ENCODE measurements at regions not wholly inside any gene's neighbourhood (a gene's known extent, or its start where the extent isn't known, plus 50 kb on each side); places are given as distances from the start of the nearest gene placed in this dataset.

DNA sequence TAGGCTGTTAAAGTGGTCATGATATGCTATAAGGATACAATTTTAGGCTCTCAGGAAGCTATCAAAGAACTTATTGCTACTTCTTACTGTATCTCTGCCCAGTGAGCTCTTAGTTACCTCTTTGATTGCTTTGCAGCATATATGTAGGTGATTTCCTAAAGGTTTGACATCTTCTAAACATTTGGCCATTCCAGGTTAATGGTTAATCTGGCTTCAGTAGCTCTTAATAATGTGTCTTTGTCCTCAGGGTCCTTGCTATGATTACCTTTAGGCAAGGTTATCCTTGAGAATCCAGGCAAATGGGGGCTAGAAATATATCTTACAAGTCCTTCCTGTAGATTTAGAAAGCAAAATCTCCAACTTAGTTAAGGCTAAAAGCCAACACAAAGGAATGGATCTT lies 575.4 kb downstream of the TFAP2B start:
- no peak for DNase-seq (ENCODE audit: low read depth in 2 of 2)

GRCh38 chr6:51396583-51396982 lies 577.9 kb downstream of the TFAP2B start:
- DNase-seq (ENCODE audit: low read depth in 2 of 2) = no peak

DNA sequence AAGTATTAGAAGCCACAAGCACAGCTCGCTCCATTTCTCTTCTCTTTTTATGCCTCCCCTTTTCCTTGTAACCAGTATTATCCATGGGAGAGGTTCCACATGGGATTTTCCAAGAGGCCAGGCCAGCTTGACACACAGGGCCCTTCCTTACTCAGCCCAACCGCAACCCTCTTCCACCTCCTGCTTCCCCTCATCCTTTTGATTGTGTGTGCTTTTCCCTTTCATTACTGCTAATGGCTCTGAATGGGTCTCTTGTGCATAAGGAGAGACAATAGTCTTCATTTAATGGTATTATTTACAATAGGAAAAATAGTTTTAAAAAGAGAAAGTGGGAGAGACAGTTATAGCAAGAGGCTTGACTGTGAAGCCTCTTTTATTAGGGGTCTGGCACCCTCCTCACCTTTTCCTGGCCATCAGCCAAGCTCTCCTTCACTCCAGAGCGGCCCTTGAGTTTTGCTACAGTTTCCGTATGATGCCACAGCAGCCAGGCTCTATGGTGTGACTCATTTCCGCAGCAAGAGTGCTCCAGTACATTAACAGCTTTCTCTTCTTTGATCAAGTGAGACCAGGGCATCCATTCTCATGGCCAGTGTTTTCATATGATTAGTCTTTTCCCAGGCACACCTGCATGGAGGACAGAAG lies 579.5 kb downstream of the TFAP2B start:
- DNase-seq (ENCODE audit: low read depth in 2 of 2) = no peak

- DNase-seq (ENCODE audit: low read depth in 2 of 2) = no peak
Measured at GRCh38 chr6:51398793-51399192, 580.1 kb downstream of the TFAP2B start.

GRCh38 chr6:51410453-51410852 lies 591.8 kb downstream of the TFAP2B start:
- no peak for DNase-seq (ENCODE audit: low read depth in 2 of 2)

DNA sequence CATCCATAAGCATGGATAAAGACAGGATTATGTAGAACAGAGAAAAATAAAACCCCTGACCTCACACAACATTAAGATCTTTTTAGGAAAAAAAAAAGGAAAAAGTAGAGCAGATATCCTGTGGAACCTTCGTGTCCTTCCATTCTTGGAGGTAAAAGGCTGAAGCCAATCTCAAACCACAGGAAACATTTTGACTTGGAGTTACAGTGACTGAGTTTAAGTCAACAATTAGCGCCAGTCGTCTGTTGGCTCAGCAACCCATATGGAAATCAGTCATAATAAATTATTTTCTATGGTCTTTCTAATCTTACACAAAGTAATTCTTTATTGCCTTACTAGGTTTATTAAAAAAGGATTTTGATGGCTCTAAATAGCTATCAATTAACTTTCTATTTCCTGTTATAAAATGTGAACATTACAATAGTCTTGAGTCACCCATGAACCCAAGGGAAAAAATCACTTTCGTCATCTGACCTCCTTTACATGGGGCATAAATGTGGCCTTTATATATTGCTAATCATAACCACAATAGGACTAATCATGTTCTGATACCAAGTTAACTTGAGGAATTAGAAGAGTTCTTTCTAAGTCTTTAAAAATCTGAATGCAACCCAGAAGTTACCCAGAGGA lies 592.9 kb downstream of the TFAP2B start:
- DNase-seq (ENCODE audit: low read depth in 2 of 2) = no peak

DNA sequence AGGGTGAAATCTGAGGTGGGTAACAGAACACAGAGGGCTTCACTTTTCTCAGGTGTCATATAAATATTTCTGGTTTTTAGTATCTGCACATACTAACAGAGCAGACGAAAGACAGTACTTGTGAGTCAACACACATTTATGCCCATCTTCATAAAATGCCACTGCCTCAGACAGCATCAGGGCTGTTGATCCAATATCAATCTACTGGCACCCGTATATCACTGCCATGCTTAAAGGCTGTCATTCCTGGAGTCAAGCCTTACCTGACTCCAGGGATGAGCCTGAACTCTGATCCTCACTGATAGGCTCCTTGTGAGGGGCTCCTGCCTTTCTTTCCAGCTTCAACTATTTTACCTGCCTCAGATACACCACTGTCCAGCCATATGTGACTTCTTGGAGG lies 595.7 kb downstream of the TFAP2B start:
- DNase-seq (ENCODE audit: low read depth in 2 of 2) = no peak

- DNase-seq (ENCODE audit: low read depth in 2 of 2) = no peak
Measured at GRCh38 chr6:51415501-51415900, 596.8 kb downstream of the TFAP2B start.

- DNase-seq (ENCODE audit: low read depth in 2 of 2) = no peak
Measured at GRCh38 chr6:51429017-51429712, 610.5 kb downstream of the TFAP2B start.

- no peak for DNase-seq (ENCODE audit: low read depth in 2 of 2)
Measured at GRCh38 chr6:51430589-51430988, 611.9 kb downstream of the TFAP2B start.

- no peak for DNase-seq (ENCODE audit: low read depth in 2 of 2)
Measured at GRCh38 chr6:51432481-51432880, 613.8 kb downstream of the TFAP2B start.

DNA sequence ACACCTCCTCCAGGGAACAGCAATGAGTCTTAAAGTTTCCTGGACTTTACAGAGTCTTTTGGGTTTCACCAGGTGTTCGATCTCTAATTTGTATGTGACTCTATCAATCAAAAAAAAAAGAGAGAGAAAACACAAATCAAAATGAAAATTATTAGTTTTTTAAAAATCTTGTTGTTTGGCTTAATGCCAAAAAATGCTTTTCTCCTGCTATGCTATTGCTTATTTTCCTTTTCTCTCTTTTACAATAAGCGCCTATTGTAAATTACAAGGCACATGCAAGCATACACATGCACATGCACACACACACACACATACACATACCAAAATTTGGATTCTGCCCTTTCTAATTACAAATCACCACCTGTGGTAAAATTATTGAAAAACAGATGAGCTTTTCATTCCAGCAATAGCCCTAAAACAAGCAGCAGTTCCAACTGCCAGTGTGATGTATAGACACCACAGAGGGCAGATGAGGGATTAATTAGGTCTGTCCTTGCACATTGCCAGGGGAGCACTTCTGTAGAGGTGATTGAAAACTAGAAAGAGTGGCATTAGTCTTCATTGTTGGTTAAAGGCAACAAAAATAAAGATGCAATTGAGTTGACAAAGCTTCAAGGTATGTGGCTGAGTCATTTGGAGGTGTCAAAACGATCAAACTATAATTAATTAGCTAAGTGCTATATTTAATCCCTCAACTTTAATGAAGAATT lies 631.7 kb downstream of the TFAP2B start:
- no peak for DNase-seq (ENCODE audit: low read depth in 2 of 2)

DNA sequence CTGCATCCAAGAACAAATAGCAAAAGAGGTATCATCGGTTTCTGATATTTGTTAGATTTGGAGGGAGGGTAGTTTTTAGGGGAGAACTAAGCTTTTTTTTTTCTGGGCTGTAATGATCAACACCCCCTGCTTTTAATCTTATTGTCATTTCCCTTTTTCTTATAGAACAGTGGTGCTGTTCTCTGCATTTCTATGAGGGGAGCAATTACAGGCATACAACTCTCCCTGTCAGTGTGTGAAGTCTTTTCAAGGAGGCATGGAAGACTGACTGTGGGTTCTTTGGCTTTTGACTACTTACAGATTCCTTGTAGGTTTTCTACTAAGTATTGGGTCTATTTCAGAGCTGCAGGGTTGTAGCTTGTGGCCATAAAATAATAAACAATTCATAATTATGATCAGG lies 632.3 kb downstream of the TFAP2B start:
- no peak for DNase-seq (ENCODE audit: low read depth in 2 of 2)

- DNase-seq (ENCODE audit: low read depth in 2 of 2) = no peak
Measured at GRCh38 chr6:51456282-51456681, 631.1 kb downstream of the PKHD1 start.

DNA sequence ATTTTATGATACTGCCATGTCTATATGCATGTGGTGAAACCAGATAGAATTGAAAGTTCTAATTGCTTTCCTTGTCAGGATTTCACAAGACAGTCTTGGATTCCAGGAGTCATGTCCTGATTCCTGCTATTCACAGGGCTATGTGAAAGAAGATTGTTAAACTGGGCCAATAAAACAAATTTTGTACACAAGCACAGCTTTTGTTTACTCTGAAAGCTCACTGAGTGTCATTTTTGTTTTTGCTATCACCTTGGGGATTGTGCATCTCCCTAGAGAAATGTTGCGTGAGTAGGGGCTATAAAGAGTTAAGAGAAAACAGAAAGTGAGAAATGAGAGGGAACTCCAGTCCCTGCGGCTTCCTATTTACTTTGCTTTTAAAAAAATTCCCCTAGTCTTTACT lies 627.5 kb downstream of the PKHD1 start:
- no peak for DNase-seq (ENCODE audit: low read depth in 2 of 2)

DNA sequence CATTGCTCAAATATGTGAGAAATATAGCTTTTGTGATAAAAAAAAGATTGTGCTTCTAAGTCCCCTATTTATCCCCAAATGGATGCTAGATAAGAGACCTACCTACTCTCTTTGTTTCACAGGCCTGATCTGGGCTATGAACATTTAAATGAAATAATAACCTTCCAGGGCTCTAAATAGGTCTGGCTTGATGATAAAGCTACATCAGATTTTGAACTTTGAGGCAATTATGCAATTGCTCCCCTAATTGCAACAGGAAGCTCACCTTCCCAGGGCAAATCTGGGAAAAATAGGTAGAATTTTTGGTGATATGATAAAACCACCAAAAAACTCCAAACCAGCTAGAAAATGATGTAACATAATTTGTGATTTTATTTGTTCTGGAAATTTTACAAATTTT lies 624.5 kb downstream of the PKHD1 start:
- DNase-seq (ENCODE audit: low read depth in 2 of 2) = no peak

DNA sequence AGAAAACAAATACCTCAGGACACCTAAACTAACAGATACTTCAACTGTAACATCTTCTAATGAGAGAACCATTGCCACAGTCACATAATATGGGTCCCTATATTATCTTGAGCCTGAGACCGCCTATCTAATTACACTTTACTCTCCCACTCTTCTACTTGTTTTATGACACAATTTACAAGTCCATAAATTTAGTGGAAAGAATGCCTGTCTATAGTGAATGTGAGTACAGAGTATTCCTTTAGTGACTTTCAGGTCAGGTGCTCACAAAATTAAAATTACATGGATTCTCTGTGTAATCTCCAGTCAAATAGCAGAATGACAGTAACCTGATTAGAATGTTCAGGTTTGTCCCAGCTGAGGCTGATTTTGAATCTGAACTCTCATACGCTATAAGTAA lies 624.1 kb downstream of the PKHD1 start:
- no peak for DNase-seq (ENCODE audit: low read depth in 2 of 2)

DNA sequence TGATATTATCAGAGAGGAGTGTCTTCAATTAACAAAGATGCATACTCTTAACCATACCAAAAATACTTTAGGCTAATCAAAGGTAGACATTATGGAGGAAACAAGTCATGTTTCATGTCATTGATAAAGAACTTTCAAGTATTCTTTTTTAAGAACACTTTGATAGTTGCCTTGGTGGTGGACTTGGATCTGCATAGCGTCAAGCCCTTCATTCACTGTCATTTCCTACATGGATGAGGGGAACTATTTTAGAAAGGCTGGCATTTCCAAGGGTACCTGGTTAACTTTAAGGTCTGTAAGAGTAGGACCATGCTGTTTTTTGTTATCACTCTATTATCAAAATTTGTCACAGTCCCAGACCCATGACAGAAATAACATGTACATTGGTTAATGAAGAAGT lies 622.5 kb downstream of the PKHD1 start:
- DNase-seq (ENCODE audit: low read depth in 2 of 2) = no peak

DNA sequence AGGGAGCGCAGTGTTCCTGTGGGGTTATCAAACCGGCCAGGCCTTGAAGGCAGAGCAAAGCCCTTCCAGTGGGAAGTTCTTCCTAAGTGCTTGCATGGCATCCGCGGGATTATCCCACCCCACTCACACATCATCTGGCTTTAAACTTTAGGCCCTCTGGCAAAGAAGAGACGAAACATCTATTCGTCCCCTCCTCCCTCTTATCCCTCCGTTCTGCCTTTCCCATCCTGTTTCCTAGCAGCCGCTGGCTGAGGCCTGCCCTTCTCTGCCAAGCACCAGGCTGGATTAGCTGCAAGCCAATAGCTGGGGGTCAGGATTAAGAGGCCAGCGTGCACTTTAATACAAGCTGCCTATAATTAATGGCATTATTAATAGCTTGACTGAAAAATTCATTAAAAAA lies 621.0 kb downstream of the PKHD1 start:
- DNase-seq (ENCODE audit: low read depth in 2 of 2) = no peak

DNA sequence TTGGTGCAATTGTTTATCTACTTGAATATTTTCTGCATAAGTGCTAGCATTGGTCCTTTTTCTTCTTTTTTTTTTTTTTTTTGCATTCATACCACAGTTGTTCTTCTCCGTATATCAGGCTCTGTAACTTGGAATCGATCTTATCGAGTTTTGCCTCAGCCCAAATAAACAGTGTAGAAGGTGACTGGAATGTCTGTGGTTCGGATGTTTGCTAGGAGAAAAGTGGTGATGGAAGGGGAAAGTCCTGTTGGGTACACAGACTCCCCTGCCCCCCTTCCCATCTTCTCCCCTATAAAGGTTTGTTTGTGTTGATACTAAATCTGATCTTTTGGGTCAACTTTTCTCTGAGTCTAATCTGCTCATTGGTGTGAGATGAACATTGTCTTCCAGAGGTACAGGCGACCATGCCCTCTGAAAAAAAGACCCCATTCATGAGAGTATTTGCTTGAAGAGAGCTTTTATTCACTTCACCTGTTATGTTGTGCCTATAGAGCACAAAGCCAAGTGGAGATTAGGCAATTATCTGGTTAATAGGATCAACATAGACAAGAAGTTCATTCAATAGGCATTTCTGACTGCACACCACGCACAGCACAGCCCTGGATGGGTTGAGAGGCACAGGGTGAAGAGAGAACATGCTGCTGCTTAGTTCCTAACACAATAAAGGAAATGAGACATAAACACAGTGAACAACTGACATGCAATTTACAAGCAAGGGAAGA lies 620.0 kb downstream of the PKHD1 start:
- no peak for DNase-seq (ENCODE audit: low read depth in 2 of 2)

DNA sequence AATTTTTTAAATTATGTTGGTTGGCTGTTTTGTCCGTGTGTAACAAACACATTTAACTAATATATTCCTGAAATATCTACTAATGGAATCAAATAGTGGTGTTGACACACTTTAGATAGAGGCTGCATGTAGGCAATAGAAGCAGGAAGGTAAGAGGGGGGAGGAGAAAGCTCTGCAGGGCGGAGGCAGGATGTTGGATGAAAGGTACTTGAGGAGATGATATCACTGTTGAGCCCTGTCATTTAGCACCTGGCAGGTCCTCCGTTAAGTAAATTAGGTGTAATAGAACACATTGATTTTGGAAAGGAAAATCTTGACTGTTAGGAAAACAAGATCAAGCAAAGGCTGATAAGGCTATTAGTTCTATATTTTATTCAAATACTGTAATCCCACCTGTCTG lies 618.7 kb downstream of the PKHD1 start:
- no peak for DNase-seq (ENCODE audit: low read depth in 2 of 2)
